HG02798 (cell line): ENCODE measurements at regions not wholly inside any gene's neighbourhood (a gene's known extent, or its start where the extent isn't known, plus 50 kb on each side); places are given as distances from the start of the nearest gene placed in this dataset.

Experiments
- ATAC-seq: cut with Tn5 transposase; IDR thresholded peaks from one replicate; pipeline ENCODE4 v1.9.1; 2021; ENCODE audit warnings: mild to moderate bottlenecking; ENCODE audit not compliant: unreplicated experiment, poor library complexity

DNA sequence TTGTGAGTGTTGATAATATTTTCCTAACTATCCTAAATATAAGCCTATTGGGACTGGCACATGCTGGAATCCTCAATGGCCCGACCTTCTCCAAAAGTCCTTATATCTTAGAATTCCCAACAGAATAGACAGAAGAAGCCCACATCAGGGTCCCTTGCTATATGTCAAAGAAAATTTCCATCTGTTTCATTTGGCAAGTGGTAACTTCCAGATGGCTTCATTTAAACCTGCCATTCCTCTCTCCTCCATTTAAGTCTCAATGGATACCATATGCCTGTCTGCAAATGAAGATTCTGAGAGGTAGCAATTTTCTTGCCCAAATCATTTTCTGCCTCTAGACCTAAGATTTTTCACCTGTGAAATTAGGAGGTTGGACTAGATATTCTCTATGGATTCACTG, 73.1 kb upstream of the KCNA4 start:
- no peak for ATAC-seq

DNA sequence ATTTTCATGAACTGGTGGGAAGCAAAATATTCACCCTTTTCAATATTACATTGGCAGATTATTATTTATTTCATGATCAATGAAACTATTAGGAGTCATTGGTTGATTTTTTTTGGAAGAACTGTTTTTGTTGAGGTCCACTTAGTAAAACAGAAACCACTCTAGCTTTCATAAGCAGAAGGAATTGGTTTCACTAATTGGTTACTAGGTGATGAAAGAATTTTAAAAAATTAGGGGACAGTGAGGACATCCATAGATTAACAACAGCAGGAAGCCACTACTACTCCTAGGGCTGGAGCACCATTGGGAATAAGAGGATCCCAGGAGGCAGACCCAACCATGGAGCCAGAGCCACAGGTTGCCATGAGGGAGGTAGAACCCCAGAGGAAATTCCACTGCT, 74.4 kb upstream of the KCNA4 start:
- ATAC-seq: no peak

DNA sequence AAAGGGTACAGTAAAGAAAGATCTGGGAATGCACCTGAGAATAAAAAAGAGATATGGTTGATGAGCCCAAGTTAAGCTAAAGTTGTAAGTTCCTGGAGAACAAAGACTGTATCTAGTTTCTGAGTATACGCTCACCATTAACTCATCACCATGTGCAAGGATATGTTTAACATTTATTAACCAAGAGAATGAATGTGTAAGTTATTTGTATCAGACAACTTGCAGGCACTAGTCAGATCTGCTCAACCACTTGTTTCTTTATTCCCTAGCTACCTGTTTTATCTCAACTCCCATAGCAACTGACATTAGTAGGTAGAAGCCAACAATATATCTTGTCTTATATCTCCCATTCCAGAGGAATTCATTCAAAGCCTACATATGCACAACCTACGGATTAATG, 74.9 kb upstream of the KCNA4 start:
- no peak for ATAC-seq

DNA sequence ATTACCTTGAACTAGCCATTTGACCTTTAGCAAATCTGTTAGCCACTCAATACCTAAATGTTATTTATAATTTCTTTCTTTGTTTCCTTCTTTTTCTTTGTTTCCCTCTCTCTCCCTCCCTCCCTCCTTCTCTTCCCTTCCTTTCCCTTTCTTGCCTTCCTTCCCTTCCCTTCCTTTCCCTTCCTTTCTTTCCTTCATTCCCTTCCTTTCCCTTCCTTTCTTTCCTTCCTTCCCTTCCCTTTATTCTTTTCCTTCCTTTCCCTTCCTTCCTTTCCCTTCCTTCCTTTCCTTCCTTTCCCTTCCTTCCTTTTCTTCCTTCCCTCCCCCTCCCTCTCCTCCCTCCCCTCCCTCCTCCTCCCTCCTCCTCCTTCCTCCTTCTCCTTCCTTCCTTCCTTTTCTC, 75.7 kb upstream of the KCNA4 start:
- no peak for ATAC-seq

DNA sequence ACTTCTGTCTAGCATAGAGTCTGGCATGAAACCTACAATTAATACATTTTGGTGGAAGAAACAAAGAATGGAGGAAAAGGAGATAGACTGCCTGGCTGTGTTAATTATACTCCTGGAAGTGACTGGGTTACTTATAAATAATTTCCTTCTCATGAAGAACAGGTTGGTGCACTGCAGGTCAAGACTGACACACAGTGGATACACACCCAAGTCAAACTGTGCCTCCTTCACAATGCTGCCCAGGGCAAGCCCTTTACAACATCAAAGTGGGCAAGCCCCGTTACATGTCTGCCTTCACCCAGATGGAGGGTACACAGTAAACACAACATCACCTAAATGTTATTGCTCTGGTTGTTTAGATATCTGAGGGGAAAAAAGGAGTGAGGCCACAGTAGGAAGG, 83.7 kb upstream of the KCNA4 start:
- ATAC-seq: no peak

DNA sequence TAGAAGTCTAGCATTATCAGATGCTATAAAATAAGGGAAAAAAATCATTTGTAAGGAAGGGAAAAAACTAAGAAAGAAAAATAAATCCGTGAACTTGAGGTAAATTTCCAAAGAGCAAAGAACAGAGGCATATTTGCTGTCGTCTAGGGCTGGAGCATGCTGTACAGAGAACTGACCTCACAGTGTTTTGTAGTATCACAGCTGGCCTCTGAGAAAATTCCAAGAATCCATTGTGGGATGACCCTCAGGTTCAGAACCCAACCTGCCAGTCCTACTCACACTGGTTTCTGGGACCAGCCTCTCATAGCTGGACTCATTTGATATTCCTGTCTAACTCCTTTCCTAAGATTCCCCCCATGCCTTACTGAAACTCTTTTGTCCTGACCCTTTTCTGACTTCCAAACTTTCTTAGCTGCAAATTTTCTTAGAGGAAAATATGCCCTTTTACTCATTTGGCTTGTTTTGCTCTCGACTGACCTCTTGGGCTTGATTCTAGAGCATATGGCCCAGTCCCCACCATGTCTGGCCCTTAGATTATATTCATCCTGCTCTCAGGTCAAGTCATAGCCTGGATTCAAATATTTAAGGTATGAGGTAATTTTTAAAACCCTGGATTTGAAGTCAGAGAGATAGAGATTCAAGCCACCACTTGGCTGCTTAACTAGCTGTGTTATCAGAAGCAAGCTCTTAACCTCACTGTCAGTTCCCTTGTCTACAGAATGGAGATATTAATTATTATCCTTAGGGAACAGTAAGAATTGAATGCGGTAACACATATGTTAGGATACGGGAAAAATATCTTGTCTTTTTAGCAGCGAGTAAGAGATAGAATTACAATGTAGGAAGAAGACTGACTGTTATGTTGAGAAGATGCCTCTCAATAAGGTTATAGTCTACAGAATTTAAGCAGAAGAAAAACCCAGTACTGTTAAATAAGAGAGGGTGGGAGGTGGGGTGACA, 89.7 kb upstream of the KCNA4 start:
- ATAC-seq: no peak

DNA sequence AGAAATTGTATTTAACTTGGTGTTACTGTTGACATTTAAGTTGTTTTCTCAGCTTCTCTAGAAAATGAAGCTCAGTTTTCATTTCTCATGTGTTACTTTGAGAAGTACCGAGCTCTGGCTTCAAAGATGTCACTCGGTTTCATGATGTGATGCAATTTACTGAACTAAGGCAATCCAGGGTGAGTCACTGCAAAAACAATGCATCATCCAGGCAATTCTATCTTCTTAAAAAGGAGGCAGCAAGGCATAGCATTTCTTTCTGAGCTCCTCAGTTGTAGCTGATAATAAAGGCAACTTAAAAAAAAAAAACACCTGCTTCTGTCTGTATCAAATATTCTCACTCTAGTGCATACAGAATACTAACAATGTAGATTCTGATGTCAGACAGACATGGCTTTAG, 91.1 kb upstream of the KCNA4 start:
- ATAC-seq: no peak

DNA sequence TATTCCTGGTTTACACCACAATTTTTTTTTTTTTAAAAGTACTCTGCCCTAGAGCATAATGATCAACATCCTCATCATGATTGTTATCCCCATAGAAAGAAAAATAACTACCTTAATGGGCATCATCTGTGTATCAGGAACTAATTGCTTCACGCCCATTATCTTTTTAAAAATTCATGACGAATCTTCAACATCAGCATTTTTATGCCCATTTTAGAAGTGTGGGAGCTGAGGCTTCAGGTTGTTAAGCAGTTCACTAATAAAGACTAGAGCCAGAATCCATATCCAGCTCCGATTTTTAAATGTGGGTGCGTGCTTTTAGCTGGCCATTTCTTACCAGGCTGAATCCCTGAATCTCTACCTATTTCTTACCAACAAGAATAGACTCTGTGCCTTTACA, 92.9 kb upstream of the KCNA4 start:
- ATAC-seq: no peak

DNA sequence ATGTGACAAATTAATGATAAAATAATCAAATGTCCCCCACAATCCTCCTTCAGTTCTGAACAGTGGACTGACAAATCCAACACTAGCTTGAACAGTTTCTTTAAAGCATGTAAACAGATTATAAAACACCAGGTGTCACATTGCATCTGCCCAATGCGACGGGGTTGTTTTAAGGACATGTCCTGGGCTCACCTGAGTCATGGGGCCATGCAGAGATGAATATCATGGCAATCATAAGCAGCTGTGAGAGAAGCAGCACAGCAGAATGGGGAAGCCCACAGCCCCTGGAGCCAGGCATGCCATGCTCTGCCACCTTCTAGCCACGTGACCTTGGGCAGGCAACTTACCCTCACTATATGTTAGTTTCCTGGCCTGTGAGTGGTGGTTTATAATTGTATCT, 93.9 kb upstream of the KCNA4 start:
- ATAC-seq: no peak

DNA sequence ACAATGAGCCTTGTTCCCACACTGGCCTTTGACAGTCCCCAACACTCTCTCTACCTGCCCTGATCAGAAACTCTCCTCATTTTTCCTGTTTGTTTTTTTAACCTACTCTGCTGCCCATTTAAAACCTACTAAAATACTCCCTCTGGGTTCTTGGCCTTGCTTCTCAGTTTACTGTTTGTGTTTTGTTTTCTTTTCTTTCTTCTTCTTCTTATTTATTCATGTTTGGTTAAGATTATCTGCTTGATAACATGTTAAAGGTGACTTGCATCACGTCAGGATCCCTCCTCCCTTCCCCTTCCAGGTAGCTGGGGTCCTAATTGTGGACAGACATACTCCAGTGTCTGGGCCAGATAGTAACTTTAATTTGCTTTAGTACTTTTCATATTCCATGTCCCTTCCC, 95.0 kb upstream of the KCNA4 start:
- no peak for ATAC-seq

DNA sequence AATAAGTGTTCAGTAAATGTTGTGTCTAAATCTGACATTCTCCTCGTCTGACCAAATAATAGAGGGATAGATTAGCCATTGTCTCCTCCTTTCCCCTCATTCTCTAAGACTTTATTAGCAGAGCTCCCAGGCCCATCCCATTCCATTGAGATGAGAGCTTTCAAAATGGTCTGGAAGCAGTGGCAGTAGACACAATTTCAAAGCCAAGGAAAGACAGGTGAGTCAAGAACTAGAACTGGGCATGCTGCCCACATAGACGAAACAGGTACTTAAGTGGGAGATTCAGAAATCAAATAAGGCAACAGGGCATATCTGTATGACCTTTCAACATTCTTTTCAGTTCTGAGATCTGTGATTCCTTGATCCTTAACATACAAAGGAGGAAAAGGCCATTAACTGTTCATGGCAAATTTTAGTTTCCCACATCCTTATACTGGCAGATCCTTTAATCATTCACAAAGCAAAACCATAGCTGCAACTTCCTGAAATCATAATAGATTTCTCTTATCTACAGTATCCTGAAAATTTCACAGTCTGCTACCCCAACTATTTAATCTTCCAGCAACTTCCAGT, 96.6 kb upstream of the KCNA4 start:
- ATAC-seq: no peak

DNA sequence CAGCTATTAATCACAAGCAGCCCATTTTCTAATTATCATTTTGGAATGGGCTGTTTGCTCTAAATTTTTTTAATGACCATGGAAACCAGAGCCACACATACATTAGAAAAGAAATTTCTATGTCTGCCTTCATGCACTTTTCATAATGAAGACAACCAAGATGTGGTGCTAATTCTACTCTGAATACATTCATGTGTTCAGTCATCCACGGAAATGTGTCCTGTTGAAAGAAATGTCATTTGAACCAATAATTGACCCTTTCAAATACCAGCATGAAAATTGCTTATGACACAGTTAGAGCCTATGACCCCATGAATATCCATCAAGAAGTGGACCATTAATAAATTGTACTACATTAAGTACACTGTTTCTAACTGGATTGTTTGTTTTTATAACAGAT, 99.7 kb upstream of the KCNA4 start:
- no peak for ATAC-seq

DNA sequence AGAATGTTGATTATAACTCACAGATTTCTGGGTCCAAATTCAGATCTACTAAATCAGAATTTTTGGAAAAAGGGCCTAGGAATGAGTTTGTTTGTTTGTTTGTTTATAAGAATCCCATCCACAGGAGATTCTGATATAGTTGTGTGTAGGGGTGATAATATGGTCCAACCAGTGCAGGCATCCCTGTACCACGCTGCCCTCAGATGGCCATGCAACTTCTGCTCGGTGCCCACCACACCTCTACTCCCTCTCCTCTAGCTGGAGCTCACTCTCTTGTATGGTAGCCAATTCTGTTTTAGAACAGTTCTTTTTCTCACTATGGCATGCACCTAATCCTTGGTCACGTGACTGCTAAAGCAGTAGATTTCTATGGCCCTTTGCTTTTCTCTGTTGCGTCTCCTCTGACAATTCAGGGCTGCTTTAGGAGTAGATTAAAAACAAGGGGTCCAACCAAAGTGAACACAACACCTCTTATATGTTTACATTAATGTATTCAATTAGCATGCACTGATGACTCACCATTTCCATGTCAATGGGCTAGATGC, 103.3 kb upstream of the KCNA4 start:
- ATAC-seq: no peak

DNA sequence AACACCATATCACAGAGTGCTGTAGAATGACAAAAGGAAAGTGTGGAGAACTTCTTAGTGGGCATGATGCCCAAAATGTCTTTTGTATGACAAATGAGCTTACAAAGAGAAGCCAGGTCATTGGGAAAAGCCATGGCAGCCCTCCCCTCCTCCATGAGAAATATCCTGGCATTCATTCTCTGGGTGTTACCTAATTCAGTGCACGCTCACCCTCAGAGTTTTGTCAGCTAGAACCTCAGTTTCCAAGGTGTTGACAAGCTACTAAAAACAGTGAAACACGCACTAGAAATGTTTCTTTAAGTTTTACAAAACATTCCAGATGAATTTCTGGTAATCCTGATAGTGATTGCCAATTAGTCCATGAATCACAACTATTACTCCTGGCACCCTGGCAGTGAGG, 105.4 kb upstream of the FSHB start:
- ATAC-seq: no peak

DNA sequence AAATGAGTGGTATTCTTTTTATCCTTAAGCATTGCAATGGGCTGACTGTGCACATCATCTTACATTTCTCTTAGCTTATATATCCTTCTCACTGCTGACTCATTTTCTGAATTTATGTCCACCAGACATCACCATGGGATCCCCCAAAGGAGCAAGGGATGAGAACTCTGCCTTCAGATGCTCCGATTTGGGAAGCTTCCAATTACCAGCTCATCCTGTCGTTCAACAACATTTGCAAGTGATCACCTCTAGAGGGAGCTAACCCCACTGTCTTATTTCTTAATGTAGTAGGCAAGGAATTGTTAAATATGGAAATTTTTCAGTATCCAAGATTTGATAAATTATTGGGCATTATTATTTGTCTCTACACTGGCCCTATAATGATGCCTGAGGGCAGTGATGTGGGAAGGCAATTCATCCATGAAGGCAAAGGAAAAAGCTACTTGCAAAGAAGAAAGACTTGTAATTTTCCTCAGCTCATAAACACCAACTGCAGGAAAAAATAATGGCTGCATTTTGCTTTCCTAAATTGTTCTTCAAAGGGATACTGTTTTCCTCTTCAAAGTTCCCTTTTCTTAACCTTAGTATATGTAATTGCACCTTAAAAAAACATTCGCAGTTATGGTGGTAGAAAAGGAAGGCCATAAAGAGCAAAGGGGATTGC, 102.4 kb upstream of the FSHB start:
- no peak for ATAC-seq

DNA sequence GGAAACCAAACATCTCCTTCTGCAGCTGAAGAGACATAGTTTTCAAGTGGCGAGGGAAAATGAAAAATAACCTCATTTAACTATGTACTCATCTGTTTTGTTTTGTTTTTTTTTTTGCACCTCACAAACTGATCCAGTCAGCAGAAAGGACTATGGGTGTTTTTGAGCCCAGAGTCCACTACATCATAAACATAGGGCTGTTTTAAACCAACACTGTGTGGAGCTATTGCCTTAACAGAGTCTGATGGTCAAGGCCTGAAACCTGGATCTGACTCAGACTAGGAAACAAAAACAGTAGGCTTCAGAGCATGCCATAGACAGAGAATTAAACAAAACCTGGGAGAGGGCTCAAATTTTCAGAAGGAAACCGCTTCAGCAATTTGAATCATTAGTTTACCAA, 99.3 kb upstream of the FSHB start:
- ATAC-seq: peak; percentile 59

DNA sequence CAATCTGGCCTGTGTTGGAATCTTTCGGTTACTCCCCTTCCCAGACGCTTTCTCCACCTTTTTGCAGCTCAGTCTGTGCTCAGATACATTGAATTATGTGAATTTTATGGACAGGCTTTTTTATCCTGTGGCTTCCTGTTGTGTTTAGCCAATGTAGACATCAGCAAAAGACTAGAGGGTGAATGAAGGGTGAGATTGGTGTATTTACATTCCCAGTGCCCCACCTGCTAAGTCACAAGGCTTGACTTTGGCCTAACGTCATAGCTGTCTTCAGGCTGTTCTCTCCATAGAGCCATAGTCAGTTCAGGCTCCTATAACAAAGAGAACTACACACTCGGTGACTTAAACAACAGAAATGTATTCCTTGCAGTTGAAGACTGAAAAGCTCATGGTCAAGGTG, 97.5 kb upstream of the FSHB start:
- no peak for ATAC-seq

DNA sequence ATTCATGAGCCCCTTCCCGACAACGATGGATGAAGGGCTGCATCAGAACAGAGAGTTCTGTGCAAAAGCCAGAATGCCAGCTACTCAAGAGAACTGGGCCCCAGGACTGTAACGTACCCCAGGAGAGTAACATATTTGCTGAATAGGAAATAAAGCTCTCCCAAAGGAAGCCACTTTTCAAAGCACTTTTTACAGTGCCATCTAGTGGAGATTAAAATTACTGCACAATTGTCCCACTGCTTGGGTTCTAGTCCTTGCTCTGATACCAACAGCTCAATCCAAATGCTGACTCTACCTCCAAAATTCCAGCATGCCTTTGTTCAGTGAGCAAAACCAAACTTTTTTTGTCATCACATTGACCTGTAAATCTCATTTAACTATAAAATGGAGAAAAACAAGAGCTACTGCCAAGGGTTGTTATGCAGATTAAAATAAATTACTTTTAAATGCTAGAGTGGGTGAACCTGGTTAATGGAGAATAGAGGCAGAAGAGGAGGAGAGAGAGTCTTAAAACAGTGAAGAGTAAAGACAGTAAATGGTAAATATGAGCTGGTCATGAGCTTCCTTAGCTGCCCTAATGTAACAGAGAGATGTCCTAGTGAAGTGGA, 87.6 kb upstream of the FSHB start:
- ATAC-seq: peak; percentile 76

DNA sequence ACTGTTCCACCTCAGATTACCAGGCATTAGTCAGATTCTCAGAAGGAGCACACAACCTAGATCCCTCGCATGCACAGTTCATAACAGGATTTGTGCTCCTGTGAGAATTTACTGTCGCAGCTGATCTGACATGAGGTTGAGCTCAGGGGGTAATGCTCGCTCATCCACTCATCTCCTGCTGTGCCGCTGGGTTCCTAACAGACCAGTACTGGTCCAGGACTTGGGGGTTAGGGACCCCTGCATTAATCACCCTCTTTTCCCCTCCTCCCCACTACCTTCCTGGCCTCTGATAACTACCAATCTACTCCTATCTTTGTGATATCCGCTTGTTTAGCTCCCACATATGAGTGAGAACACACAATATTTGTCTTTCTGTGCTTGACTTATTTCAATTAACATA, 83.5 kb upstream of the FSHB start:
- no peak for ATAC-seq

DNA sequence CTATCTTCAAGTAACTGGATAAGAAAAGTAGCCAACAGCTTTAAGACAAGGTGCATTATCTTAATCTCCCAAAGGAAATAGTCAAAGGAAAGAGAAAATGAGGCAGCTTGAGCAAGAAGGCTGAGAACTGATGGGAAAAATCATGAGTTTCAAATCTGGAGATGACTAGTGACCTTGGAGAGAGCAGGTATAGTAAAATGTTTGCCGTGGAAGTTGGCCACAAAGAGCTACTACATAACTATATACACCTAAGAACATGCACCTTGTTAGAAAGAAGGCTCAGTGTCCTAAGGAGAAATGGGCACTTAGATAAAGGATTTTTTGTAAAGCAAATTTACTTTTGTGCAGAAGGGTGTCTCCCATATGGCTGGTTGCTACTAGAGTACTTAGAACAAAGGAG, 80.8 kb upstream of the FSHB start:
- no peak for ATAC-seq

DNA sequence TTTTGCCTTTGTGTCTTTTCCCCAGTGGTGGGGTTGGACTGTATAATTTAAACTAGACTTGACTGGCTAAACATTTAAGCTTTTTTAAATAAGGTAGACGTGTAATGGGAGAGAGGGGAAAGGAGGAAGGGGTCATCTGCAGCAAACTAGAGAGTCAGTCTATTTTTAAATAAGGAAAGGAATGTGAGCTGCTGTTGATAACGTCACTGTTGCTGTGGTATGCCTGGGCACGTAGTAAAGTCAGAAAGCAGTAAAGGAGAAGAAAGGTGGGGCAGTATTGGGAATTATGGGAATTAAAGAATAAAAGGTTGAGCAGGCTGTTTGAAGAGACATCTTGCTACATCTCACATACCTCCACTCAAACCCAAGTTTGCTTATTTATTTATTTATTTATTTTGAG, 80.4 kb upstream of the FSHB start:
- ATAC-seq: no peak
